H9 (cell line): ENCODE measurements at regions not wholly inside any gene's neighbourhood (a gene's known extent, or its start where the extent isn't known, plus 50 kb on each side); places are given as distances from the start of the nearest gene placed in this dataset.

Experiments
- DNase-seq: peaks from one replicate; pipeline ENCODE4 v3.0.0-alpha.2; 2017
- H2AFZ ChIP-seq: one replicate; pipeline ENCODE4 v1.6.1; 2013; ENCODE audit warnings: mild to moderate bottlenecking, low read length, control low read depth, moderate library complexity
- H2AK5ac ChIP-seq: 2 replicates; pipeline ENCODE4 v1.6.1; 2013; ENCODE audit warnings: low read length, control low read depth, mixed read lengths; ENCODE audit not compliant: insufficient read length
- H2BK120ac ChIP-seq: one replicate; pipeline ENCODE4 v1.6.1; 2013; ENCODE audit warnings: low read depth, mild to moderate bottlenecking, low read length, control low read depth, inconsistent platforms; ENCODE audit not compliant: poor library complexity, severe bottlenecking
- H2BK12ac ChIP-seq: 2 replicates; pipeline ENCODE4 v1.6.1; 2013; ENCODE audit warnings: low read length, control low read depth, mixed read lengths, low read depth; ENCODE audit not compliant: insufficient read length
- H2BK15ac ChIP-seq: 2 replicates; pipeline ENCODE4 v1.6.1; 2013; ENCODE audit warnings: low read depth, low read length, control low read depth
- H2BK20ac ChIP-seq: one replicate; pipeline ENCODE4 v1.6.1; 2013; ENCODE audit warnings: low read depth, mild to moderate bottlenecking, low read length, control low read depth, inconsistent platforms; ENCODE audit not compliant: poor library complexity, severe bottlenecking
- H2BK5ac ChIP-seq: 2 replicates; pipeline ENCODE4 v1.6.1; 2013; ENCODE audit warnings: low read length, control low read depth, mixed read lengths; ENCODE audit not compliant: insufficient read length
- H3K14ac ChIP-seq: 2 replicates; pipeline ENCODE4 v1.6.1; 2013; ENCODE audit warnings: low read length, control low read depth; ENCODE audit not compliant: insufficient read depth
- H3K18ac ChIP-seq: 2 replicates; pipeline ENCODE4 v1.6.1; 2013; ENCODE audit warnings: low read depth, mild to moderate bottlenecking, mixed read lengths, low read length, control low read depth; ENCODE audit not compliant: insufficient read length
- H3K23ac ChIP-seq: 2 replicates; pipeline ENCODE4 v1.6.1; 2013; ENCODE audit warnings: low read length, control low read depth, mixed read lengths, low read depth; ENCODE audit not compliant: insufficient read length
- H3K23me2 ChIP-seq: 2 replicates; pipeline ENCODE4 v1.6.1; 2013; ENCODE audit warnings: low read depth, mild to moderate bottlenecking, mixed read lengths, low read length, control low read depth; ENCODE audit not compliant: insufficient read length, poor library complexity, severe bottlenecking
- H3K27ac ChIP-seq: 2 replicates; pipeline ENCODE4 v1.5.1; 2013; ENCODE audit warnings: low read length, control low read depth, mixed read lengths, low read depth; ENCODE audit not compliant: insufficient read length
- H3K27me3 ChIP-seq: 2 replicates; pipeline ENCODE4 v1.6.1; 2013; ENCODE audit warnings: low read length, control low read depth, inconsistent platforms; ENCODE audit not compliant: insufficient read depth
- H3K4ac ChIP-seq: 2 replicates; pipeline ENCODE4 v1.6.1; 2013; ENCODE audit warnings: low read depth, mild to moderate bottlenecking, control low read depth, inconsistent platforms, low read length, moderate library complexity
- H3K4me1 ChIP-seq: 2 replicates; pipeline ENCODE4 v1.6.1; 2013; ENCODE audit warnings: low read length, control low read depth, inconsistent platforms; ENCODE audit not compliant: insufficient read depth
- H3K4me2 ChIP-seq: 2 replicates; pipeline ENCODE4 v1.6.1; 2013; ENCODE audit warnings: low read length, control low read depth, mixed read lengths; ENCODE audit not compliant: insufficient read length, insufficient read depth
- H3K56ac ChIP-seq: 2 replicates; pipeline ENCODE4 v1.6.1; 2013; ENCODE audit warnings: low read depth, mild to moderate bottlenecking, mixed read lengths, low read length, control low read depth; ENCODE audit not compliant: insufficient read length
- H3K79me1 ChIP-seq: 2 replicates; pipeline ENCODE4 v1.6.1; 2013; ENCODE audit warnings: low read depth, mild to moderate bottlenecking, moderate library complexity, low read length, control low read depth, inconsistent platforms; ENCODE audit not compliant: insufficient read depth, poor library complexity, severe bottlenecking
- H3K79me2 ChIP-seq: 2 replicates; pipeline ENCODE4 v1.6.1; 2013; ENCODE audit warnings: low read length, control low read depth, inconsistent platforms; ENCODE audit not compliant: insufficient read depth
- H3K9ac ChIP-seq: 2 replicates; pipeline ENCODE4 v1.6.1; 2013; ENCODE audit warnings: low read length, control low read depth, mixed read lengths; ENCODE audit not compliant: insufficient read length; ENCODE audit errors: extremely low read depth
- H3K9me3 ChIP-seq: one replicate; pipeline ENCODE4 v1.6.1; 2013; ENCODE audit warnings: low read depth, low read length, inconsistent platforms; ENCODE audit not compliant: control insufficient read depth
- H3T11ph ChIP-seq: one replicate; pipeline ENCODE4 v1.6.1; 2013; ENCODE audit warnings: mild to moderate bottlenecking, low read length, control low read depth, inconsistent platforms
- H4K20me1 ChIP-seq: one replicate; pipeline ENCODE4 v1.6.1; 2013; ENCODE audit not compliant: control insufficient read depth, insufficient read length, insufficient read depth
- H4K5ac ChIP-seq: 2 replicates; pipeline ENCODE4 v1.6.1; 2013; ENCODE audit warnings: low read depth, mild to moderate bottlenecking, mixed read lengths, low read length, control low read depth; ENCODE audit not compliant: insufficient read length
- H4K8ac ChIP-seq: replicated peaks from 2 replicates; pipeline ENCODE4 v1.6.1; 2013; ENCODE audit warnings: low read length, control low read depth, mixed read lengths, low read depth; ENCODE audit not compliant: insufficient read length
- H4K91ac ChIP-seq: 2 replicates; pipeline ENCODE4 v1.6.1; 2013; ENCODE audit warnings: low read depth, mild to moderate bottlenecking, moderate library complexity, mixed read lengths, low read length, control low read depth; ENCODE audit not compliant: insufficient read length
- H3K27ac Mint-ChIP-seq, 3 experiments: 2 replicates in 2 of 3; 3 replicates in 1 of 3; pipeline ENCODE4 v1.8.0; 2020 to 2021; ENCODE audit warnings: mixed read lengths in 3 of 3, mild to moderate bottlenecking in 1 of 3, moderate library complexity in 1 of 3
- H3K27me3 Mint-ChIP-seq: 2 replicates; pipeline ENCODE4 v1.8.0; 2021; ENCODE audit warnings: low read depth, mild to moderate bottlenecking, moderate library complexity, mixed read lengths
- H3K36me3 Mint-ChIP-seq, 3 experiments: 2 replicates in 2 of 3; 3 replicates in 1 of 3; pipeline ENCODE4 v1.8.0; 2020 to 2021; ENCODE audit warnings: low read depth in 3 of 3, mixed read lengths in 3 of 3; ENCODE audit not compliant: insufficient read depth in 1 of 3
- H3K4me1 Mint-ChIP-seq, 2 experiments: 2 replicates each; pipeline ENCODE4 v1.8.0; 2020; ENCODE audit warnings: mixed read lengths in 2 of 2
- H3K4me3 Mint-ChIP-seq, 2 experiments: 2 replicates in 1 of 2; 3 replicates in 1 of 2; pipeline ENCODE4 v1.8.0; 2020 to 2021; ENCODE audit warnings: mild to moderate bottlenecking in 2 of 2, mixed read lengths in 2 of 2, moderate library complexity in 1 of 2
- H3K9me3 Mint-ChIP-seq, 2 experiments: 2 replicates in 1 of 2; 3 replicates in 1 of 2; pipeline ENCODE4 v1.8.0; 2020; ENCODE audit warnings: mild to moderate bottlenecking in 2 of 2, mixed read lengths in 2 of 2, moderate library complexity in 1 of 2
- TF ChIP-seq, protein P1 (sequence below): fragments of 200-600 bp; sonication (generic); conservative IDR thresholded peaks from 3 replicates; pipeline ENCODE4 v1.8.0; 2021; ENCODE audit warnings: antibody characterized with exemption, mild to moderate bottlenecking

DNA sequence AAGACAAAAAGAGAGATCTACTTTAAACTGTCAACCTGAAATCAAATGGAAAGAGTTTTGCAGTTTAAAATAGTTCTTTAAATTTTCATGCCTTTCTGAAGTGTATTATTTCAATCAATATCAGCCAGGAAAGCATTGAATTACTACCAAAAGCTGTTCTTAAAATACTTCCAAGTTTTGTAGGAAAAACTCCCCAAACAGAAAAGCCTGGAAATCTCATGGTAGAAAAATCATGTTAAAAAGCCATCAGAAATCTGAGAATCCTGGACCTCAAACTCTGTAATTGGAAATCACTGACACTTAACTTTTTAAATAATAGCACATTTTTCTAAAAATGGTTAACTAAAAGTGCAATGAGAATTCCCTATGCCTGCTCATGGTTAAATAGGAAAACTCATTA lies 63.3 kb upstream of the CNTNAP4 start:
- Histone ChIP-seq H2AK5ac (no peak overlapping the region), H2BK20ac (no peak overlapping the region), H3K9ac (no peak overlapping the region), H3K23ac (no peak overlapping the region), H3K27ac (no peak overlapping the region), H3K56ac (no peak overlapping the region), H4K20me1 (no peaks in the 10 kb centered on the region), H3K23me2 (no peaks in the 10 kb centered on the region), H3K4ac (no peak overlapping the region), H3K4me2 (no peak overlapping the region), H3K14ac (no peak overlapping the region), H2BK120ac (no peak overlapping the region), H2BK5ac (no peak overlapping the region), H4K8ac (no peak overlapping the region), H3K4me1 (no peaks in the 10 kb centered on the region), H3K9me3 (no peaks in the 10 kb centered on the region), H3K79me1 (no peaks in the 10 kb centered on the region), H2AFZ (no peak overlapping the region), H4K91ac (no peak overlapping the region), H3K27me3 (no peaks in the 10 kb centered on the region; the same call in 1 of the 2 replicates), H3K79me2 (no peaks in the 10 kb centered on the region), H2BK15ac (no peak overlapping the region), H4K5ac (no peak overlapping the region), H3K18ac (no peak overlapping the region), H2BK12ac (no peak overlapping the region), H3T11ph (no peak overlapping the region)
- Mint-ChIP-seq H3K9me3 (peaks cover 15 to 24% of the 10 kb centered on the region in 2 experiments), H3K27me3 (peaks cover 26% of the 10 kb centered on the region), H3K4me1 (peaks cover 40 to 47% of the 10 kb centered on the region in 2 experiments), H3K27ac (no peak overlapping the region), H3K4me3 (no peak overlapping the region), H3K36me3 (peaks cover 10 to 27% (median 14%) of the 10 kb centered on the region in 3 experiments)
- TF ChIP-seq, protein P1, sequence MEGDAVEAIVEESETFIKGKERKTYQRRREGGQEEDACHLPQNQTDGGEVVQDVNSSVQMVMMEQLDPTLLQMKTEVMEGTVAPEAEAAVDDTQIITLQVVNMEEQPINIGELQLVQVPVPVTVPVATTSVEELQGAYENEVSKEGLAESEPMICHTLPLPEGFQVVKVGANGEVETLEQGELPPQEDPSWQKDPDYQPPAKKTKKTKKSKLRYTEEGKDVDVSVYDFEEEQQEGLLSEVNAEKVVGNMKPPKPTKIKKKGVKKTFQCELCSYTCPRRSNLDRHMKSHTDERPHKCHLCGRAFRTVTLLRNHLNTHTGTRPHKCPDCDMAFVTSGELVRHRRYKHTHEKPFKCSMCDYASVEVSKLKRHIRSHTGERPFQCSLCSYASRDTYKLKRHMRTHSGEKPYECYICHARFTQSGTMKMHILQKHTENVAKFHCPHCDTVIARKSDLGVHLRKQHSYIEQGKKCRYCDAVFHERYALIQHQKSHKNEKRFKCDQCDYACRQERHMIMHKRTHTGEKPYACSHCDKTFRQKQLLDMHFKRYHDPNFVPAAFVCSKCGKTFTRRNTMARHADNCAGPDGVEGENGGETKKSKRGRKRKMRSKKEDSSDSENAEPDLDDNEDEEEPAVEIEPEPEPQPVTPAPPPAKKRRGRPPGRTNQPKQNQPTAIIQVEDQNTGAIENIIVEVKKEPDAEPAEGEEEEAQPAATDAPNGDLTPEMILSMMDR = no peak
- DNase-seq = no peak
